ENCODE measurements at regions not wholly inside any gene's neighbourhood (a gene's known extent, or its start where the extent isn't known, plus 50 kb on each side); places are given as distances from the start of the nearest gene placed in this dataset.

DNA sequence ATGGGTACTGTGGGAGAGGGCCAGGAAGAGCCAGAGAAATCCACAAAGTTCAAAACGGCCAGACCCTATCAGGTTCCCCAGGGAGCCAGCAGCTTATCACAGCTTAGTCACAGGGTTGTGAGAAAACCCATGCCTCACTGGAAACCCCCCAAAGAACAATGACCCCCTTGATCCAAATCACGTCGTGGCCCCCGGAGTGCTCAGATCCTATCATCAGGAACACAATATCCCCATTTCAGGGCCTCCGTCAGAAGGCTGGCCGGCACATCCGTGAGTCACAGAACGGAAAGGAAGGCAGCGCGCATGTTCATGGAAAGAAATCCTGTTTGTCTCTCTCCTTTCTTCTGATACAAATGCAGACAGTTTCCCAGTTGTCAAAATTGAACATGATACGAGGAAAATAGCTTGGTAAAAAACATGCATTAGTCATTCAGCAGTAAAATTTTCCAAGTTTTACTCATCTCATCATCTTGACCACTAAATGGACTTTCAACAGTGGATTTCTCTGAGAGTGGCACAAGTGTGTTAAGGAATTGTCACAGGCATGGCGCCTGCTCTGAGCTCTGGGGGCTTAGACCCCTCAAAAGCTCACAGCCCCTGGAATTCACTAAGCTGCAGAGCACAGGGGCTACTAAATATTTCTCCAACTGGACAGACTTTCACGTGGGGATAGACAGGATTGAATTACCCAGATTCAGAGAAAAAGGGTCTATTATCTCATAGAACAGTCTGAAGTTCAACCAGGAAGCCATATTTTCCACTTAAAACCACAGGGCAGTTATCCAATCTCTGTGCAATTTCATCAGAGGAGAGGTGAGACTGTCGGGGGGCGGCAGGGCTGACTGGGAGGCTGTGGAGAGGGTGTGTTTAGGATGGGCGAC, 124.8 kb downstream of the RIPK4 start:
- TF ChIP-seq CTCF (CRISPR knock-in tag; IDR thresholded peaks at IDR 0.05) (no peak), ZNF639 (CRISPR knock-in tag; conservative IDR thresholded peaks at IDR 0.05) (no peak), CHD2 (IDR thresholded peaks at IDR 0.05; ENCODE audit: low read depth, low read length) (no peak), SOX6 (IDR thresholded peaks at IDR 0.05) (no peak), SOX6 (CRISPR knock-in tag; IDR thresholded peaks at IDR 0.05) (no peak), CEBPB (IDR thresholded peaks at IDR 0.05; ENCODE audit: borderline replicate concordance, low read depth, low read length) (no peak), KDM2A (CRISPR knock-in tag; IDR thresholded peaks at IDR 0.05; ENCODE audit: borderline replicate concordance, low read depth) (no peak), SMC3 (IDR thresholded peaks at IDR 0.05; ENCODE audit: low read length) (no peak), POLR2AphosphoS5 (IDR thresholded peaks at IDR 0.05; ENCODE audit: low read depth, low read length) (no peak), ZNF362 (CRISPR knock-in tag; IDR thresholded peaks at IDR 0.05; ENCODE audit: borderline replicate concordance) (no peak), KLF12 (CRISPR knock-in tag; IDR thresholded peaks at IDR 0.05; ENCODE audit: borderline replicate concordance) (no peak)

Measured in HepG2 (cell line).